Fibroblast of lung (primary cell): ENCODE measurements at regions not wholly inside any gene's neighbourhood (a gene's known extent, or its start where the extent isn't known, plus 50 kb on each side); places are given as distances from the start of the nearest gene placed in this dataset.

ENCODE experiments used
- DNase-seq, 2 donors: peaks; one replicate each; pipeline versions ENCODE4 v3.0.0 to v3.0.0-alpha.2; 2010; ENCODE audit warnings: low read depth in 2 of 2
- H2AFZ ChIP-seq: 2 replicates; pipeline ENCODE4 v1.5.1; 2012; ENCODE audit warnings: low read length, control low read depth, inconsistent platforms
- H3K27ac ChIP-seq: 2 replicates; pipeline ENCODE4 v1.5.1; 2011; ENCODE audit warnings: low read length, control low read depth; ENCODE audit not compliant: insufficient read depth
- H3K27me3 ChIP-seq: 2 replicates; pipeline ENCODE4 v1.5.1; 2011; ENCODE audit warnings: mild to moderate bottlenecking, low read length; ENCODE audit not compliant: control insufficient read depth, insufficient read depth
- H3K36me3 ChIP-seq: 2 replicates; pipeline ENCODE4 v1.5.1; 2011; ENCODE audit warnings: low read length; ENCODE audit not compliant: control insufficient read depth, insufficient read depth
- H3K4me1 ChIP-seq: 2 replicates; pipeline ENCODE4 v1.5.1; 2011; ENCODE audit warnings: low read length; ENCODE audit not compliant: control insufficient read depth, insufficient read depth; ENCODE audit errors: extremely low read depth
- H3K4me2 ChIP-seq: 2 replicates; pipeline ENCODE4 v1.5.1; 2011; ENCODE audit warnings: low read length, control low read depth; ENCODE audit not compliant: insufficient read depth; ENCODE audit errors: extremely low read depth
- H3K4me3 ChIP-seq, 4 experiments: fragments of 200-600 bp in 1 of 4; sonication (generic) in 1 of 4; replicated peaks in 1 of 4; 2 replicates each; pipeline ENCODE4 v1.5.1; 2011 to 2016; ENCODE audit warnings: low read length in 4 of 4, low read depth in 3 of 4, mild to moderate bottlenecking in 3 of 4, control low read depth in 2 of 4, inconsistent platforms in 1 of 4, mixed read lengths in 1 of 4; ENCODE audit not compliant: insufficient read depth in 1 of 4; ENCODE audit errors: control extremely low read depth in 1 of 4
- H3K79me2 ChIP-seq: 2 replicates; pipeline ENCODE4 v1.5.1; 2012; ENCODE audit warnings: mild to moderate bottlenecking, low read length, inconsistent platforms; ENCODE audit not compliant: control insufficient read depth, insufficient read depth
- H3K9ac ChIP-seq: 2 replicates; pipeline ENCODE4 v1.5.1; 2011; ENCODE audit warnings: mild to moderate bottlenecking, low read length, control low read depth; ENCODE audit not compliant: insufficient read depth
- H3K9me3 ChIP-seq: 2 replicates; pipeline ENCODE4 v1.5.1; 2012; ENCODE audit warnings: low read depth, low read length; ENCODE audit not compliant: control insufficient read depth, insufficient read depth
- H4K20me1 ChIP-seq: 2 replicates; pipeline ENCODE4 v1.5.1; 2011; ENCODE audit warnings: low read length; ENCODE audit not compliant: control insufficient read depth, insufficient read depth; ENCODE audit errors: extremely low read depth
- CTCF ChIP-seq, 2 donors: IDR thresholded peaks in 1 of 2; conservative IDR thresholded peaks in 1 of 2; 1 replicate in 1 of 2; 2 replicates in 1 of 2; pipeline ENCODE4 v1.5.1; 2011 to 2012; ENCODE audit warnings: low read length in 2 of 2, control low read depth in 1 of 2, inconsistent platforms in 1 of 2, low read depth in 1 of 2, mild to moderate bottlenecking in 1 of 2
- EZH2 ChIP-seq: IDR thresholded peaks from 2 replicates; pipeline ENCODE4 v1.5.1; 2012; ENCODE audit warnings: low read length, control low read depth, mild to moderate bottlenecking; ENCODE audit errors: missing control alignments

- DNase-seq: no peak
- Histone ChIP-seq H3K79me2 (no peaks in the 10 kb centered on the region), H3K9me3 (no peaks in the 10 kb centered on the region), H3K27ac (no peak overlapping the region), H4K20me1 (no peaks in the 10 kb centered on the region), H3K4me2 (no peak overlapping the region), H3K4me3 (no peak overlapping the region), H3K27me3 (no peaks in the 10 kb centered on the region), H3K9ac (no peak overlapping the region), H2AFZ (no peak overlapping the region), H3K36me3 (no peaks in the 10 kb centered on the region), H3K4me1 (no peaks in the 10 kb centered on the region)
- TF ChIP-seq EZH2 (no peak), CTCF (conservative IDR thresholded peaks at IDR 0.05 in 1 of 2, IDR thresholded peaks at IDR 0.05 in 1 of 2; ENCODE audit: low read depth in 1 of 2, low read length in 2 of 2) (no peak)
Observed at GRCh38 chr5:120788481-120788880, 324.4 kb downstream of the PRR16 start.

- DNase-seq: no peak
- Histone ChIP-seq H2AFZ (peak overlapping the region; percentile 57), H3K4me3 (peak overlapping the region in 1 of 4 experiments; percentile 19), H3K27me3 (no peaks in the 10 kb centered on the region), H3K9ac (no peak overlapping the region), H3K27ac (no peak overlapping the region), H3K4me2 (peak overlapping the region; percentile 21), H3K79me2 (no peaks in the 10 kb centered on the region), H3K36me3 (no peaks in the 10 kb centered on the region), H3K4me1 (no peaks in the 10 kb centered on the region), H3K9me3 (no peaks in the 10 kb centered on the region), H4K20me1 (no peaks in the 10 kb centered on the region)
- TF ChIP-seq EZH2 (no peak), CTCF (conservative IDR thresholded peaks at IDR 0.05 in 1 of 2, IDR thresholded peaks at IDR 0.05 in 1 of 2; ENCODE audit: low read depth in 1 of 2, low read length in 2 of 2) (no peak)
Observed at GRCh38 chr5:120789918-120790317, 325.8 kb downstream of the PRR16 start.

GRCh38 chr5:120790339-120790738, 326.2 kb downstream of the PRR16 start:
- no peak overlapping the region for H3K27ac ChIP-seq
- H3K4me3 ChIP-seq: no peak overlapping the region
- TF ChIP-seq CTCF (conservative IDR thresholded peaks at IDR 0.05 in 1 of 2, IDR thresholded peaks at IDR 0.05 in 1 of 2; ENCODE audit: low read depth in 1 of 2, low read length in 2 of 2) (no peak), EZH2 (no peak)
- H4K20me1 ChIP-seq: no peaks in the 10 kb centered on the region
- H3K79me2 ChIP-seq: no peaks in the 10 kb centered on the region
- no peaks in the 10 kb centered on the region for H3K9me3 ChIP-seq
- no peaks in the 10 kb centered on the region for H3K27me3 ChIP-seq
- H3K4me2 ChIP-seq: peak overlapping the region; percentile 21
- no peaks in the 10 kb centered on the region for H3K4me1 ChIP-seq
- no peak for DNase-seq
- peak overlapping the region; percentile 41 for H2AFZ ChIP-seq
- no peak overlapping the region for H3K9ac ChIP-seq
- H3K36me3 ChIP-seq: no peaks in the 10 kb centered on the region
